Spinal cord (tissue), 9 donors: ENCODE measurements at regions not wholly inside any gene's neighbourhood (a gene's known extent, or its start where the extent isn't known, plus 50 kb on each side); places are given as distances from the start of the nearest gene placed in this dataset.
"Not testable (repeated sequence)": the region's sequence is repeated elsewhere in the genome, so short reads cannot be mapped to it uniquely, and the experiment has no call there.

Experiments used
- DNase-seq, 6 donors: peaks; one replicate each; pipeline versions ENCODE4 v3.0.0 to v3.0.0-alpha.2; 2013 to 2015; ENCODE audit warnings: low spot score in 6 of 6, low read depth in 4 of 6
- H3K27ac ChIP-seq: one replicate; pipeline ENCODE4 v1.5.1; 2013; ENCODE audit warnings: low read depth, low read length, control low read depth
- H3K27me3 ChIP-seq: one replicate; pipeline ENCODE4 v1.6.1; 2013; ENCODE audit warnings: low read length; ENCODE audit not compliant: control insufficient read depth, insufficient read depth
- H3K36me3 ChIP-seq: one replicate; pipeline ENCODE4 v1.6.1; 2013; ENCODE audit warnings: low read length; ENCODE audit not compliant: control insufficient read depth, insufficient read depth
- H3K4me1 ChIP-seq: one replicate; pipeline ENCODE4 v1.6.1; 2013; ENCODE audit warnings: low read length; ENCODE audit not compliant: control insufficient read depth, insufficient read depth
- H3K4me3 ChIP-seq: one replicate; pipeline ENCODE4 v1.5.1; 2013; ENCODE audit warnings: low read depth, low read length, control low read depth
- H3K9me3 ChIP-seq: one replicate; pipeline ENCODE4 v1.6.1; 2013; ENCODE audit warnings: low read length; ENCODE audit not compliant: control insufficient read depth, insufficient read depth
- WGBS: methylation state at CpG from one replicate; pipeline ENCODE4 v1.1.5; 2013; ENCODE audit warnings: missing lambda C conversion rate; ENCODE audit not compliant: insufficient coverage; 5-methylcytosine and 5-hydroxymethylcytosine counted together
- donor health status: healthy.

DNA sequence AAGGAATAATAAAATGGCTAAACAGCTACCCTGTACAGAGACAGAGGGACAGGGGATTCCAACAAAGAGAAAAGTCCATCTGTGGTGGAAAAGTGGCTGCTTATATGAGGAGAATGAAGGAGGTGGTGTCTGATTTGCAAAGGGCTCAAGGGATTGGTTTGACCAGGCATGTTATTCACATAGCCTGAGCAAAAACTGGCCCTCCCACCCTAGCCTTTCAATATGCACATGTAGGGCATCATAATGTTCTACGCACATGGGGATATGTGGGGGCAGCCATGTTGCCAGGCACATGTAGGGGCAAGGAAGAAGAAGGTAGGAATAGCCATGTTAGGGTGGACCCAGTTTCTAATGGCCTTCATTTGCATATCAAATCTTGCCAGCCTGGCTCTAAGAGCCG is 1527.1 kb downstream of the RPIA start:
- DNase-seq, H3K27me3 ChIP-seq, H3K4me3 ChIP-seq, H3K4me1 ChIP-seq, H3K27ac ChIP-seq, H3K36me3 ChIP-seq, H3K9me3 ChIP-seq: not testable (repeated sequence)
- WGBS: no CpG with 5 or more reads among the region's 2 CpGs

DNA sequence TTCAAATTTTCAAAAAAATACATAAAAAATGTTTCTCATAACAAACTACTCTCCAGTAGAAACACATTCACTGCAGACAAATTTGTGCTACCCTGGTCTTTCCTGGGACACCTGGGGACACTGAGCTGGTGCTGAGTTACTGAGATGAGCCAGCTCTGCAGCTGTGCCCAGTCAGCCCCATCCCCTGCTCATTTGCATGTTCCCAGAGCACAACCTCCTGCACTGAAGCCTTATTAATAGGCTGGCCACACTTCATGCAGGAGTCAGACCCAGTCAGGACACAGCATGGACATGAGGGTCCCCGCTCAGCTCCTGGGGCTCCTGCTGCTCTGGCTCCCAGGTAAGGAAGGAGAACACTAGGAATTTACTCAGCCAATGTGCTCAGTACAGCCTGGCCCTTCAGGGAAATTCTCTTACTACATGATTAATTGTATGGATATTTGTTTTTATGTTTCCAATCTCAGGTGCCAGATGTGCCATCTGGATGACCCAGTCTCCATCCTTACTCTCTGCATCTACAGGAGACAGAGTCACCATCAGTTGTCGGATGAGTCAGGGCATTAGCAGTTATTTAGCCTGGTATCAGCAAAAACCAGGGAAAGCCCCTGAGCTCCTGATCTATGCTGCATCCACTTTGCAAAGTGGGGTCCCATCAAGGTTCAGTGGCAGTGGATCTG is 1529.3 kb downstream of the RPIA start:
- not testable (repeated sequence) for H3K27me3 ChIP-seq, H3K36me3 ChIP-seq, H3K4me1 ChIP-seq, H3K27ac ChIP-seq, DNase-seq, H3K9me3 ChIP-seq, H3K4me3 ChIP-seq
- 83% methylated on average over 1 of the region's 2 CpGs for WGBS

DNA sequence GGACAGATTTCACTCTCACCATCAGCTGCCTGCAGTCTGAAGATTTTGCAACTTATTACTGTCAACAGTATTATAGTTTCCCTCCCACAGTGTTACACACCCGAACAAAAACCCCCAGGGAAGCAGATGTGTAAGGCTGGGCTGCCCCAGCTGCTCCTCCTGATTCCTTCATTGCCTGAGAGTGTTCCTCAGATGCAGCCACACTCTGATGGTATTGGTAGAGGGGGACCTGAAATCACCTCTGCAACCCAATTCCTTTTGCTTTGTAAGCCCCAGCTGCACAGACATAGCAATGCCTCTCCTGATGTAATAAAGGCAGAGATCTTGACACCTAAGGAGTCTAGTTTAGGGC is 1529.8 kb downstream of the RPIA start:
- no peak for DNase-seq
- Histone ChIP-seq H3K27ac (no peak overlapping the region), H3K9me3 (no peaks in the 10 kb centered on the region), H3K4me3 (no peak overlapping the region), H3K4me1 (no peaks in the 10 kb centered on the region), H3K36me3 (no peaks in the 10 kb centered on the region), H3K27me3 (no peaks in the 10 kb centered on the region)
- no CpG with 5 or more reads among the region's 1 CpG for WGBS

DNA sequence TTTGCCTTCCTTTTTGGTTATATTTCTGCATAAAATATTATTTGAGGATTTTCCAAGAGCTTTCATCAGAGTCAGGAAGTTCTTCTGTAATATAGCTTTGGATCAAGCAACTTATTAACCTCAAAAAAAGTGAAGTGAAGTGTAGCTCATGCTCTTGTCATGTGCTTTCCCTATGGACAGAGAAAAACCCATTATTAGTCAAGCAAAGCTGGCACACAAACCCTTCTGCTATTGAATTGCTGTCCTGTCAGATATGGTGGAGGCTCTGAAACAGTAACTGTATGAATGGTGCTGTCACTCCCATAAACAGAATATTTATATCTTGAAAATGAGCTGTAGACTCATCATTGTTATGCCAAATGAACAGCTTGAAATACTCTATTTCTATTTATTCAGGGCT is 1533.3 kb downstream of the RPIA start:
- DNase-seq, H3K27me3 ChIP-seq, H3K27ac ChIP-seq, H3K4me1 ChIP-seq, H3K9me3 ChIP-seq, H3K4me3 ChIP-seq, H3K36me3 ChIP-seq: not testable (repeated sequence)

DNA sequence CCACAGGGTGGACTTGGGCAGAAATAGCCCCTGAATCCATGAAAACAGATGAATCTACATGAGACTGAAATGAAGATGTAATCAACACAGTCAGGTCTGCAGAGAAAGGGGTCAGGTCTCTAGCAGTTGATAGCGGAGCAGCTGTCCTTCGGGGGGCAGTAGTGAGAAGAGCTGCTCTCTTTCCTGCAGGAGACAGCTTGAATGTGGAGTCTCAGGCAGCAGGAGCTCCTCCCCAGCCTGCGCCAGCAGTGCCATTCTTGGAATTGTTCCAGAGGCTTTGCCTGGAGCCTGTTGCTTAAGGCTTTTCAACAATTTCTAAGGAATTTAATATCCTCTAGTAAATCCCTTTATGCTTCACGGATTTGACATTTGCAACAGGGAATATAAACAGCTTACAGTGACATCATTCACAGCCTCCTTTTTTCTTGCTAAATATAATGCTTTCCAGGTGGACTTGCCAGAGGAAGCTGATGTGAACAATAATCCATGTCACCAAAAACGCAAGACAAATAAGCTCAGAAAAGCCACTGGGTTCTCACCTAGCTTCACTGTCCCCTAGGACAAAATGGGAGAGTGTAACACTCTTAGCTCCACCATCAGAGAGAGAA is 1535.1 kb downstream of the RPIA start:
- not testable (repeated sequence) for H3K27me3 ChIP-seq, H3K36me3 ChIP-seq, H3K9me3 ChIP-seq, H3K4me1 ChIP-seq, H3K27ac ChIP-seq, H3K4me3 ChIP-seq, DNase-seq
- WGBS: 22% methylated on average over 3 of the region's 5 CpGs

DNA sequence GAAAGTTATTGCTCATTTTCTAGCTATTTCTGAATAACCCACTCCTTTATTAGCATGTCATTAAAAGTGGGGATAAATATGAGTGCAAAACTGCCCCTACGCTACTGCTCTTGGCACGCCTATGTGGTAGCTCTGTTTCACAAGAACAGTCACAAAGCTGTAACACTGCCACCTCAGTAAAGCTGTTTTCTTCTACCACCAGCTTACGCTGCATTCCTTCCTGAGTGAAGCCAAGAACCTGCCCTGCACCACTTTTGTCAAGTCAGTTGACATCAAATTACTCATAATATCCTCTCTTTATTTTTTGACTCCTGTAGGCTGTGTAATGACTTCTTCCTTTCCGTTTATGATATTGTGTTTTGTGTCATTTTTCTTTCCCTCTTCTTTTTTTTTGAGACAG is 1539.7 kb downstream of the RPIA start:
- H3K4me1 ChIP-seq, H3K27ac ChIP-seq: not testable (repeated sequence)
- WGBS: 100% methylated on average over 1 of the region's 4 CpGs

DNA sequence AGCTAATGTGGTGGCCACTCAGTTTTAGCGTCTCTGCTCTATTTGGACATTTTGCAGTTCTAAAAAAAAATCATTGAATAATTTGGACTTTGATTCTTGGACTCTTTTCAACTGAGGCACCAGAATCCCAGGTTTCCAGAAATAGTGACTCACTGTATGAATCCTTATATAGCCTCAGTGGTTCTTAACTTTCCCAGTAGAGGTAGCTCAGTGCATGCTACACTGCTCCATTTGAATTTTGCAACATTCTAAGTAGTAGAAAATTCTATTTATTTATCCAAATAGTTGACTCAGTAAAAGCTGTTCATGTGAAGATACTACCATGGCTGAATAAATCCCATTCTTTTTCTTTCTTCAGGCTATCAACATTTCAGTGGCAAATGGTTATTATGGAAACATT is 1544.0 kb downstream of the RPIA start:
- not testable (repeated sequence) for H3K27ac ChIP-seq, H3K4me3 ChIP-seq, H3K27me3 ChIP-seq, DNase-seq, H3K9me3 ChIP-seq, H3K36me3 ChIP-seq, H3K4me1 ChIP-seq
- no CpG with 5 or more reads among the region's 1 CpG for WGBS

More for the DNA sequence above, 1539.7 kb downstream of the RPIA start:
- DNase-seq, H3K4me3 ChIP-seq, H3K36me3 ChIP-seq, H3K27me3 ChIP-seq, H3K9me3 ChIP-seq: not testable (repeated sequence)

DNA sequence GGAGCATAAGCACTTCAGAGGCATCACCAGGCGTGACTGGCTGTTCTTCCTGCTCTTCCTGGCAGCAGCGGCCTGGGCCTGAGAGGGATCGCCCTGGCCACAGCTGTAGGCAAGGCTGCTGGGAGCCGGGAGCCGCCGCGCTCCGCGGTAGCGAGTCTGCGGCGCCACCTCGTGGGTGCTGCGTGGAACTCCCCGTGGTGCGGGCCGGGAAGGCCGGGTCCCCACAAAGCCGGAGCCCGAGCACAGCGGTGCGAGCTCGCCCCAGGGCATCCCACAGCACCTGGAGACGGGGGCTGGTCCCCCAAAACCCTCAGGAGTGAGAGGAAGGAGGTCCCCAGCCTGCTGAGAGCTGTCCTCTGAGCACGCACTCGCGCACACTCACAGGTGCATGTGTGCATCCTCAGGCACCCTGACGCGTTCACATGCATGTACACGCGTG is 1546.5 kb downstream of the RPIA start:
- H3K36me3 ChIP-seq, H3K9me3 ChIP-seq, H3K27me3 ChIP-seq, H3K4me3 ChIP-seq, H3K4me1 ChIP-seq, H3K27ac ChIP-seq: not testable (repeated sequence)
- WGBS: 34% methylated on average over 31 of the region's 31 CpGs
- DNase-seq: peak in 1 of 6 donors; percentile 31

DNA sequence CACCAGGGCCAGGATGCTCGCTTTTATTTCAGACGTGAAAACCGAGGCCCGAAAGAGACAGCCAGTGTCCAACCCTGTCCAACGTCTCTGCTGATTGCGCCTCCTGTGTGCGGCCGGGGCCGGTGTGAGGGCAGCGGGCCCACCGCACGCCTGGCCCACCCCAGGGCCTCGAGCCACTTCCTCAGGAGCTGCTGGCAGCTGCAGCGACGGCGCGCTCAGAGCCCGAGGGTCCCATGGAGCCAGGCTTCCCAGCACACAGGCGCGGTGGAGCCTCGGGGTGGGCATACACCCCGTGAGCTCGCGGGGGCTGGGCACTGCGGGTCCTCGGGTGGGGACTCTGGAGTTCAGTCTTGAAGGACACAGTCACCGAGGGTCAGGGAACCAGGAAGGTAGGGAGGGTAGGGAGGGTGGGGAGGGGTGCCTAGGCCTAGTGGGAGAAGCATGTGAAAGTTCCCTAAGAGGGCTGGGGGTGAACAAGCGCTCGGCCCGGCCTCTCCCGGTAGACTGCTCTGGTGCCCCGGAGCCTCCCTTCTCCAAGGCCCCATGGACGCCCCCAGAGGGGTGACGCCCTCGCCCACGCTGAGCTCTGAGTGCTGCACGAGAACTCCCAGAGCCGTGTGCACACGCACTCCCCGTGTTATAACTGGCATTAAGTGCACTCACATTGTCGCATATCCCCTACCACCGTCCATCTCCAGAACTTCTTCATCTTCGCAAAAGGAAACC is 1547.2 kb downstream of the RPIA start:
- not testable (repeated sequence) for H3K27me3 ChIP-seq, H3K4me1 ChIP-seq, H3K9me3 ChIP-seq, H3K27ac ChIP-seq, DNase-seq, H3K4me3 ChIP-seq, H3K36me3 ChIP-seq
- 92% methylated on average over 35 of the region's 43 CpGs for WGBS

DNA sequence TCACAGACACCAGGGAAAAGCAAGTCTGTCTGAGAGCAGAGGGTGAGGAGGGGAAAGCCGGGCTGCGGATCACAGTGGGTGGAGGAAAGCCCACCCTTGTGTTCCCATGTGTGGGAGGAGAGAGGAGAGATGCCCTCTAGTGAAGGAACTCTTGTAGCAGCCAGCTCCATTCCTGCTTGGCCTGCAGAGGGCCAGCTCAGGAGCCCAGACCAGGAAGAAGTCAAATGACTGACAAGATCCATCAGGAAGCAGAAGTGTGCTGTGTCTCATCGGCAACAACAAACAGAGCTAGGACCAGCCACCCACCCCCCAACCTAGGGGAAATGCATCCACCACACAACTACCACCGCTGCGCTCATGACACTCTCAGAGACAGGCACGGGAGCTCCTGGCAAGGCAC is 1548.3 kb downstream of the RPIA start:
- H3K36me3 ChIP-seq, H3K4me3 ChIP-seq, H3K4me1 ChIP-seq, H3K27ac ChIP-seq, DNase-seq, H3K9me3 ChIP-seq, H3K27me3 ChIP-seq: not testable (repeated sequence)
- WGBS: 100% methylated on average over 1 of the region's 6 CpGs
